Lower lobe of right lung (tissue), 2 donors: ENCODE measurements at regions not wholly inside any gene's neighbourhood (a gene's known extent, or its start where the extent isn't known, plus 50 kb on each side); places are given as distances from the start of the nearest gene placed in this dataset.

Experiments used
- ATAC-seq, 2 donors: fragments of 200-7000 bp; cut with Tn5 transposase; one replicate each; pipeline ENCODE4 v1.9.1; 2020 to 2022; ENCODE audit warnings: mild to moderate bottlenecking in 2 of 2, moderate library complexity in 2 of 2
- DNase-seq: peaks from one replicate; pipeline ENCODE4 v3.0.0-alpha.2; 2020
- H3K27ac ChIP-seq: fragments of 200-600 bp; one replicate; pipeline ENCODE4 v1.8.0; 2022
- H3K27me3 ChIP-seq: fragments of 200-600 bp; one replicate; pipeline ENCODE4 v1.8.0; 2022; ENCODE audit warnings: low read depth
- H3K36me3 ChIP-seq: fragments of 200-600 bp; one replicate; pipeline ENCODE4 v1.8.0; 2022; ENCODE audit warnings: mild to moderate bottlenecking
- H3K4me1 ChIP-seq: fragments of 200-600 bp; one replicate; pipeline ENCODE4 v1.8.0; 2022
- H3K4me3 ChIP-seq: fragments of 200-600 bp; one replicate; pipeline ENCODE4 v1.8.0; 2022; ENCODE audit warnings: mild to moderate bottlenecking
- H3K9me3 ChIP-seq: fragments of 200-600 bp; one replicate; pipeline ENCODE4 v1.8.0; 2022
- CTCF ChIP-seq: fragments of 200-600 bp; IDR thresholded peaks from one replicate; pipeline ENCODE4 v1.8.0; 2022; ENCODE audit warnings: antibody characterized with exemption, mild to moderate bottlenecking
- intact Hi-C: fragments of 100-400 bp; cut with DNase I; formaldehyde crosslinking; loops from one replicate; pipeline ENCODE4 v1.11.0; 2022
- donor health status: DM: no; HTN: yes; CAD: no; lungs with severe emphysema.

DNA sequence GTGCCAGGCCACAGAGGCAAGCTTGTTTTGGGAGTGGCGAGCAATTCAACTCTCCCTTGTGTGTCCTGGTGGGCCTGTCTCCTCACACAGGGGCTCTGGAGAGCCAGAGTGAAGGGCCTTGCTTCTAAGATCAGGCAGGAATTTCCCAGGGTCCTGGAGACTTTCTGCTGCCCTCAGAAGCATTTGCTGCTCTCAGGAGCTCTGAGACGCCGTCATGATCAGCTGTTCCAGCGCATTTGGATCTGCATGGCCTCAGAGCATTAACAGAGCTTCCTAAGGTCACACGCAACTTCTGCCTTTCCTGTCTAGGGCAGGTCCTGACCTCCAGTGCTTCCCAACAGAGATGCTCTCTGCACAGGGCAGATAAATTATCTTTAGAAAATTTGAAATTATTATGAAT lies 52.2 kb upstream of the C10orf90 start:
- no peaks in the 10 kb centered on the region for H3K27me3 ChIP-seq
- no peaks in the 10 kb centered on the region for H3K9me3 ChIP-seq
- H3K36me3 ChIP-seq: no peaks in the 10 kb centered on the region
- no peak for ATAC-seq
- H3K4me3 ChIP-seq: no peak overlapping the region
- DNase-seq: no peak
- no peaks in the 10 kb centered on the region for H3K4me1 ChIP-seq
- H3K27ac ChIP-seq: no peak overlapping the region
- TF ChIP-seq CTCF: no peak
- intact Hi-C loops: no loop called here

DNA sequence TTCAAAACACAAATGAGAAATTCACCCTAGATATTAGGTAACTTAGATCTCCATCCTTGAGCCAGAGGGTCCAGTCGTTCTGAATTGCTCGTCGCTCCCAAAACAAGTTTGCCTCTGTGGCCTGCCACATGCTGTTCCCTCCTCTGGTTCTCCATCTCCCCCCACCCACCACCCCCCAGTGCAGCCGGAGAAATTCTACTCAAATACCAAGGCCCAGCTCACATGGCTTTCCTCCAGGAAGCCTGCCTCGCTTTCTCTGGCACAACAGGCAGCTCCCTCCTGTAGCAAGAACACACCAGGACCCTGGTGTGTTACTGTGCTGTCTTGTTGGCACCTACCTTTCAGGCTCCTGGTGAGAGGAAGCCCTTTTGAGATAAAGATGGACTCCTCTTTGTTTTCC lies 52.7 kb upstream of the C10orf90 start:
- ATAC-seq (no peak), DNase-seq (no peak)
- H3K4me1 ChIP-seq: no peaks in the 10 kb centered on the region
- no peak for TF ChIP-seq CTCF
- no peaks in the 10 kb centered on the region for H3K27me3 ChIP-seq
- intact Hi-C loops: no loop called here
- H3K36me3 ChIP-seq: no peaks in the 10 kb centered on the region
- H3K4me3 ChIP-seq: no peak overlapping the region
- H3K27ac ChIP-seq: no peak overlapping the region
- H3K9me3 ChIP-seq: no peaks in the 10 kb centered on the region

GRCh38 chr10:126729314-126729870 lies 58.9 kb upstream of the C10orf90 start:
- no peak for ATAC-seq
- Histone ChIP-seq H3K27ac (no peak overlapping the region), H3K36me3 (no peaks in the 10 kb centered on the region), H3K9me3 (no peaks in the 10 kb centered on the region), H3K27me3 (no peaks in the 10 kb centered on the region), H3K4me1 (no peaks in the 10 kb centered on the region), H3K4me3 (no peak overlapping the region)
- no peak for TF ChIP-seq CTCF
- intact Hi-C loops: no loop called here
- no peak for DNase-seq

- ATAC-seq (no peak), DNase-seq (no peak)
- no peaks in the 10 kb centered on the region for H3K36me3 ChIP-seq
- intact Hi-C loops: no loop called here
- H3K9me3 ChIP-seq: no peaks in the 10 kb centered on the region
- TF ChIP-seq CTCF: no peak
- no peak overlapping the region for H3K4me3 ChIP-seq
- H3K27ac ChIP-seq: no peak overlapping the region
- no peaks in the 10 kb centered on the region for H3K27me3 ChIP-seq
- no peaks in the 10 kb centered on the region for H3K4me1 ChIP-seq
Measured at GRCh38 chr10:126730856-126731609, 60.5 kb upstream of the C10orf90 start.

DNA sequence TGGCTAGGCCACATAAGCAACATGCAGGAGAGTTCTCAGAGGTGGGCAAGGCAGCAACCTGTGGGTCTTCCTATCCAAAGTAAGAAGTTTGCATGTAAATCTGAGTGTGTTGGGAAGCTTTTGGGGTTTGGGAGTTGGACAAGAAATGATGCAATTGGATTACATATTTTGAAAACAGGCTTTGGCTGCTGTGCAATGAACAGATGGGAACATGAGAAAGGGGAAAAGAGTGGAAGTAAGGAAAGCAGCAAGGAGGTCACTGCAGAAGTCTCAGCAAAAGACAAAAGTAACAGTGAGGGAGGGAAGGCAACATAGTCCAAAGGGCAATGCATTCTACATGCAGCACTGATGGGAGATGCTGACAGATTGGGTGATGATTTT lies 61.1 kb upstream of the C10orf90 start:
- TF ChIP-seq CTCF: no peak
- intact Hi-C loops: no loop called here
- Histone ChIP-seq H3K36me3 (no peaks in the 10 kb centered on the region), H3K4me3 (no peak overlapping the region), H3K27me3 (no peaks in the 10 kb centered on the region), H3K4me1 (no peaks in the 10 kb centered on the region), H3K9me3 (no peaks in the 10 kb centered on the region), H3K27ac (no peak overlapping the region)
- DNase-seq (no peak), ATAC-seq (no peak)
